22Rv1 (cell line): ENCODE measurements at regions not wholly inside any gene's neighbourhood (a gene's known extent, or its start where the extent isn't known, plus 50 kb on each side); places are given as distances from the start of the nearest gene placed in this dataset.

ENCODE experiments used
- ZFX ChIP-seq: fragments of 450-650 bp; IDR thresholded peaks from 2 replicates; pipeline ENCODE4 v1.6.1; 2017; ENCODE audit warnings: antibody characterized with exemption, borderline replicate concordance
- TF ChIP-seq, protein P1 (sequence below): fragments of 450-650 bp; IDR thresholded peaks from 2 replicates; pipeline ENCODE4 v1.5.1; 2017; ENCODE audit warnings: mild to moderate bottlenecking

DNA sequence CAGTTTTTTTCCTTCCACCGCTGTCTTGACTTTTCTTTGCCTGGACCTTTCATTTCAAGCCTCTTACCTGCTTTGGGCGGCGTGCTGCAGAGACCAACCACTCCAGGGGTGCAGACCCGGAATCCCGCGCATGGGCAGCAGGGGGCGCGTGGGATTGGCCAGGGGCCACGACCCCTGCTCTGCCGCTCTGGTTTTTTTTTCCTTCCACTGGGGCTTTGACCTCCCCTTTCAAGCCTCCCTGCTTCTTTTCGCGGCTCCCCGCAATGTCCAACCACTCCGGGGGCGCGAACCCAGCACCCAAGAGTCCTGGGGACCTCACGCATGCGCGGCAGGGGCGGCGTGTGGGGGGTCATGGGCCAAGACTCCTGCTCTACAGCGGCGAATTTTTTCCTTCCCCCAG is 325.1 kb downstream of the ALG10 start:
- TF ChIP-seq, protein P1, sequence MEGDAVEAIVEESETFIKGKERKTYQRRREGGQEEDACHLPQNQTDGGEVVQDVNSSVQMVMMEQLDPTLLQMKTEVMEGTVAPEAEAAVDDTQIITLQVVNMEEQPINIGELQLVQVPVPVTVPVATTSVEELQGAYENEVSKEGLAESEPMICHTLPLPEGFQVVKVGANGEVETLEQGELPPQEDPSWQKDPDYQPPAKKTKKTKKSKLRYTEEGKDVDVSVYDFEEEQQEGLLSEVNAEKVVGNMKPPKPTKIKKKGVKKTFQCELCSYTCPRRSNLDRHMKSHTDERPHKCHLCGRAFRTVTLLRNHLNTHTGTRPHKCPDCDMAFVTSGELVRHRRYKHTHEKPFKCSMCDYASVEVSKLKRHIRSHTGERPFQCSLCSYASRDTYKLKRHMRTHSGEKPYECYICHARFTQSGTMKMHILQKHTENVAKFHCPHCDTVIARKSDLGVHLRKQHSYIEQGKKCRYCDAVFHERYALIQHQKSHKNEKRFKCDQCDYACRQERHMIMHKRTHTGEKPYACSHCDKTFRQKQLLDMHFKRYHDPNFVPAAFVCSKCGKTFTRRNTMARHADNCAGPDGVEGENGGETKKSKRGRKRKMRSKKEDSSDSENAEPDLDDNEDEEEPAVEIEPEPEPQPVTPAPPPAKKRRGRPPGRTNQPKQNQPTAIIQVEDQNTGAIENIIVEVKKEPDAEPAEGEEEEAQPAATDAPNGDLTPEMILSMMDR = peak; percentile 88
- TF ChIP-seq ZFX = no peak
